CD4-positive, alpha-beta T cell treated with Interleukin-15 for 1 hour (primary cell): ENCODE measurements at regions not wholly inside any gene's neighbourhood (a gene's known extent, or its start where the extent isn't known, plus 50 kb on each side); places are given as distances from the start of the nearest gene placed in this dataset.
"Not testable (repeated sequence)": the region's sequence is repeated elsewhere in the genome, so short reads cannot be mapped to it uniquely, and the experiment has no call there.

Experiments used
- DNase-seq: peaks from one replicate; pipeline ENCODE4 v3.0.0-alpha.2; 2020

GRCh38 chr10:7026818-7027217, 384.0 kb downstream of the SFMBT2 start:
- DNase-seq: no peak

DNA sequence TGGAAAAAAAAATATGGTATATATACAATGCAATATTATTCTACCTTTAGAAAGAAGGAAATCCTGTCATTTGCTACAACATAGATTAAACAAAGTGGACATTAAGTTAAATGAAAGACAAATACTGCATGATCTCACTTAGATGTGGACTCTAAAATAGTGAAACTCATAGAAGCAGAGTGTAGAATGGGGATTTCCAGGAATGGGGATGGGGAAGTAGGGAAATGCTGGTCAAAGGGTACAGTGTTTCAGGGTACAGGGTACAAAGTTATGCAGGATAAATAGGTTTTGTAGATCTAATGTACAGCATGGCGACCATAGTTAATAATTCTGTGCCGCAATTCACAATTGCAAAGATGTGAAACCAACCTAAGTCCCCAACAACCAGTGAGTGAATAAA, 385.5 kb downstream of the SFMBT2 start:
- DNase-seq: no peak

GRCh38 chr10:7015457-7015856, 395.4 kb downstream of the SFMBT2 start:
- DNase-seq: no peak

- no peak for DNase-seq
Observed at GRCh38 chr10:7014721-7015120, 396.1 kb downstream of the SFMBT2 start.

GRCh38 chr10:7011994-7012393, 398.8 kb downstream of the SFMBT2 start:
- DNase-seq: no peak

DNA sequence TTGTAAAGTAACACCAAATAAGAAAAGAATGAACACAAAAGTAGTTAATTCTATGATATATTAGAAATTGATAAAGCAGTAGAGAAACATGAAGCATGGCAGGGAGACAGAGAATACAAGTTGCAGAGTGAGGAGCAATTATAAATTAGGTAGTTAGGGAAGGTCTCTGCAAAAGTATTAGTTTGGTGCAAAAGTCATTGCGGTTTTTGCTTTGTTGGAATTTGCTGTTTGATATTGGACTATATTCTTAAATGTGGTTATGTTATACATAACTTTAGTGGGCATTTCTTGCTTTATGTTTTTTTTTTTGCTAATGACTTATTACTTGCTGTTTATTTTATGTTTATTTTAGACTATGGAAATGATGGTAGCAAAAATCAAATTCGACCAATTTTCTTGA, 402.2 kb downstream of the SFMBT2 start:
- DNase-seq: no peak

- DNase-seq: no peak
Observed at GRCh38 chr10:7007600-7008190, 403.1 kb downstream of the SFMBT2 start.

DNA sequence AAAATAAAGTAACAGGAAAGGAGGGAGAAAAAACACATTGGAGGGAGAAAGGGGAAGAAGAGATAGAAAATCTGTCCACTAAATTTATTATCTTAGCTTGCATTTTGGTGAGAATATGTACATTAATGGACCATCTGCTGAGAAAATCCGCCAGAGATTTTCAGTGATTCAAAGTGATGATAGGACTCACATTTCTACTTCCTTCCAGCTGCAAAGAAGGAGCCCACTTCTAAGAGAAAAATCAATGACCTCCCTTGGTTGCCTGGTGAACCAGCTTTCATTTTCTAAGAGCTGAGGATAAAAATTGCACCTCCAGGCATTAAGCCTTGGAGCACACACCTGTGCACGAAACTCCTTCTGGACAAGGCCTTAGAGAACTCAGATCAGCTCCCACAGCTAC, 404.3 kb downstream of the SFMBT2 start:
- DNase-seq: no peak

DNA sequence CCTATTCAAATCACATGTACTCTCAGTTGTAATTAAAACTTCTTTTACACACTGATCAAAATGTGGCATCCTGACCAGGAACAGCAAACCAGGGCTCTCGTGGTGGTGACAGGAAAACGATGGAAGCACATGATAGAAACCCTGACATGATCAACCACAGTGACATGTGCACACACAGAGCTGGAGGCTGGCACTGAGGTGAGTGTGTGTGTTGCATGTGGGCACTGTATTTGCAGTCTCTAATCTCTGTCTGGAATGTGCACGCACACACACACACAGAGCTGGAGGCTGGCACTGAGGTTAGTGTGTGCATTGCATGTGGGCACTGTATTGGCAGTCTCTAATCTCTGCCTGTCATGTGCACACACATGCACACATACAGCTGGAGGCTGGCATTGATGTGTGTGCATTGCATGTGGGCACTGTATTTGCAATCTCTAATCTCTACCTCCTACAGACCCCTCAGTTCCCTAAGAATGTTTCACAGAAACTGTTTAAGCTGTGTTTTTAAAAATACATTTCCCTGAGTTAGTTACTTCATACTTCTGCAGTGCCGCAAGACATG, 406.9 kb downstream of the SFMBT2 start:
- DNase-seq: no peak

DNA sequence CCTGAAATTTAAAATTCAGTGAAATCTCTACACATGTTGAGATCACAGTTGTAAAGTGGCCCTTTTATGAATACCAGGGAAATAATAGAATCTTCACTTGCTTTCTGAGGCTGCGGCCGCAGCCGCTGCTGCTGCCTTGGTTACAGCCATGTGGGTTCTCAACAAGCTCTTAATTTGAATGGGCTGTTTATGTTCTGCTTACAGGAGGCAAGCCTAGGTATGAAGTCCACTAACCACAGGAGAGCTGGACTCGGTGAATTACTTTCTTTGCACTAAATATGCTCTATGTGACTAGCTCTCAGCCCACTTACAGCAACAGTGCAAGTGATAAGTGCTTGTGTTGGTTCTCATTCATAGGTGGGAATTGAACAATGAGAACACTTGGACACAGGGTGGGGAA, 410.8 kb downstream of the SFMBT2 start:
- no peak for DNase-seq

- no peak for DNase-seq
Observed at GRCh38 chr10:6999232-6999925, 411.5 kb downstream of the SFMBT2 start.

GRCh38 chr10:6997509-6997908, 413.3 kb downstream of the SFMBT2 start:
- no peak for DNase-seq

GRCh38 chr10:6996431-6996830, 414.4 kb downstream of the SFMBT2 start:
- no peak for DNase-seq

GRCh38 chr10:6995831-6996230, 415.0 kb downstream of the SFMBT2 start:
- no peak for DNase-seq

DNA sequence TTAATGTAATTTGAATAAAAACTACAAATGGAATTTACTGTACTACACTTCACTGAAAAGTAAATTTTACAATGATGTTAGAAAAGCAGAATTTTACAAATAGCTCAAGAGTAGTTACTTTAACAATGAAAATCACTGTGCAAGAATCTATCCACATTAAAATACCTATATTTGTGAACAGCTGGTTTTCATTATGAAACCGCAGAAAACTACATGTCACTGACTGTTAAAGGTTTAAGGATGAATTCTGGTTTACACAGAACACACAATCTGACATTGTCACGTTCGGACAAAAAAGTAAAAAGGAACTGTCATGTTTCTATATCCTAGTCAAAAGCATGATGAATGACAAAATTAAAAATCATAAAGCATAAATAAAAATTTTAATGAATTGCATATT, 415.3 kb upstream of the PRKCQ start:
- DNase-seq: no peak

DNA sequence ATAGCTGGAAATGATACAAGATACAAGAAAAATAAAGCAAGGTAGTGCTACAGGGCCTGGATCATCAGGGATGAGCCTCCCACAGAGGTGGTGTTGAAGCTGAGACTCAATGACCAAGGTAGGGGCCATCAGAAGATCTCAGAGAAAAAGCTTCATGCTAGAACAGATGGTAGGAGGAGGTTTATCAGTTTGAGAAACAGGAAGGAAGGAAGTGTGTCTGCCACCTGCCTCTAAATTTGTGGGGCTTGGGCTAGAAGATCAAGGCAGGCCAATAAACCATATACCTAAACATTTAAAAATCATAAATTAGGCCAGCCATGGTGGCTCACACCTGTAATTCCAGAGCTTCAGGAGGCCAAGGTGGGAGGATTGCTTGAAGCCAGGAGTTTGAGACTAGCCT, 410.8 kb upstream of the PRKCQ start:
- DNase-seq: no peak

DNA sequence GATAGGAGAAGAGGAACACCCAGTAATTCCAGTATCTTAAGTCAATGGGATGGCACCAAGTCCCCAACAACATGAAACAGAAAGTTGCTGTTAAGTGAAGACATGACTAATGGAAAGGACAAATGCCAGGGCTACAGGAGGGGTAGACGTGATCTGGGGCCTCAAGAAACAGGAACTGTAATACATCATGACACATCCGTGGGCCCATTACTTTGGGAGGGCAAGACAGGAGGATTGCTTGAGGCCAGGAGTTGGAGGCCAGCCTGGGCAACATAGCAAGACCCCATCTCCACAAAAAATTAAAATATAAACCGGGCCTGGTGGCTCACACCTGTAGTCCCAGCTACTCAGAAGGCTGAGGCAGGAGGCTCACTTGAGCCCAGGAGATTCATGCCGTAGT, 408.6 kb upstream of the PRKCQ start:
- DNase-seq: no peak

- DNase-seq: no peak
Observed at GRCh38 chr10:6987536-6987945, 407.5 kb upstream of the PRKCQ start.

GRCh38 chr10:6986927-6987326, 406.9 kb upstream of the PRKCQ start:
- no peak for DNase-seq

GRCh38 chr10:6985644-6986043, 405.6 kb upstream of the PRKCQ start:
- no peak for DNase-seq

DNA sequence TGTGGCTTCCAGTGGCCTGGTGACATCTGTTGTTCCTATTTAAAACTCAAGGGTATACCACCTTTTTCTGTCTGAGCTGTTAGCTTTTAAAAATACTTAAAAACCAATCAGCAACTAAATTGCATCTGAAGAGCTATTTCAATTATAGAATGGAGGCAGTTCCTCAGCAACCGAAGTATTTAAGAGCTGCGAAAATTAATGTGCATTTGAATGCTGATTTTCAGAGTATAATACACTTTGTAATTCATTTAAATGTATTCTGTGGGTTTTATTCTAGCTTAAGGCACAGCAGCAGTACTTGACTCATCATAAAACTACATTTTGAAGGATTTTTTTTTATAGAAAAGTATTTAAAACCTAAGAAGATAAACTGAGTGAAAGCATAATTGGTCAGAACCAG, 404.9 kb upstream of the PRKCQ start:
- no peak for DNase-seq

GRCh38 chr10:6984016-6984415, 403.9 kb upstream of the PRKCQ start:
- not testable (repeated sequence) for DNase-seq

- DNase-seq: no peak
Observed at GRCh38 chr10:6980353-6980752, 400.3 kb upstream of the PRKCQ start.

DNA sequence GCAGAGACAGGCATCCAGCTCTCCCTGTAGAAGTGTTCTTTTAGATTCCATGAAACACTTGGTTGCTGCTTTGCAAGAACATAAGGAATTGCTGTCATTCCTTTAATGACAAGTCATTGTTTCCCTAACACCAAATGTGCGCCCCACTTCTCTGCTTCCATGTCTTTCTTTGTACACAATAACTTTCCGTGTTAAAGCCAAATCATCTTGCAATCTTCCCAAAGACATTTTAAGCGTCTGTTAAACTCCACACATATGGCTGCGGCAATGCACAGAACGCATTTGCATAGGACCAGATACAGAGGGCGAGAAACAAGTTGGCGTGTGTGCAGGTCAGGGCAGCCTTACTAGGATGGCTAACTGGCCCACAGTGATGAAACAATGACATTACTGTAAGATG, 399.3 kb upstream of the PRKCQ start:
- DNase-seq: no peak

DNA sequence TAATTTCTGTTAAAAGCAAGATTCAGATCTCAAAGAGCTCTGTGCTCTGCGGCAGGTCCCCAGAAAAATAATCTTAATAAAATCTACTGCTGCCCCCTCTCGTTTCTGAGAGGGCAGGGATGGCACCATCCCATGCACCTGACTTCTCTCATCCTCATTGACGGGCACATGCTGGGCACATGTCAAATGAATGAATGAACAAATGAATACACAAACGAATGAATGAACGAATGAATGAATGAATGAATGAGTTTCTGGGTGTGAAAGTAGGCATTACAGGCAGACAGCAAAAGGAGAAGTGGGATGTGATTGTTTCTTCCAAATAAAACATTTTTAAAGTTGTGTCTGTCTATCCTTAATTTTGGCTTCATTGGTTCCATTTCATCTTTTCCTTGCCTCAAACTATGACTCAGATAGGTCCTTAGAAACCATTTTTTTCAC, 398.1 kb upstream of the PRKCQ start:
- DNase-seq: no peak
